ENCODE measurements at regions not wholly inside any gene's neighbourhood (a gene's known extent, or its start where the extent isn't known, plus 50 kb on each side); places are given as distances from the start of the nearest gene placed in this dataset.
A peak's percentile ranks its signal among the peaks of the same experiment; 100 is the strongest.
"Not testable (repeated sequence)": the region's sequence is repeated elsewhere in the genome, so short reads cannot be mapped to it uniquely, and the experiment has no call there.

DNA sequence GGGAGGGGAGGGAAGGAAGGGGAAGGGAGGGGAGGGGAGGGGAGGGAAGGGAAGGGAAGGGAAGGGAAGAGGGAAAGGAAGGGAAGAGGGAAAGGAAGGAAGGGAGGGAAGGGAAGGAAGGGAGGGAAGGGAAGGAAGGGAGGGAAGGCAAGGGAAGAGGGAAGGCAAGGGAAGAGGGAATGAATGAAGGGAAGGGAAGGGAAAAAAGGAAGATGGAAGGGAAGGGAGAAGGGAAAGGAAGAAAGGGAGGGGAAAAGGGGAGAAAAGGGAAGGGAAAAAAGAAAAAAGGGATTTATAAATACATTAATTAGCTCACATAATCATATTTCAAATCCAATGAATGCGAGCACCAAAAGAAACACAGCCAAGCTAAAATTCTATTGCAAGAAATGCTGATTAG, 202.9 kb upstream of the LRRTM4 start:
- no peak overlapping the region for H3K9ac ChIP-seq (ENCODE audit: insufficient read depth, low read depth, low read length)

GRCh38 chr2:77734662-77735340, 212.6 kb upstream of the LRRTM4 start:
- DNase-seq (ENCODE audit: low spot score); H3K4me1 ChIP-seq (ENCODE audit: insufficient read depth, low read length); intact Hi-C loops (cut with micrococcal nuclease; ENCODE audit: unreplicated experiment); H2AFZ ChIP-seq (ENCODE audit: low read length); FAIRE-seq; H3K4me3 ChIP-seq (replicated peaks in 1 of 3; ENCODE audit: insufficient read depth in 1 of 3, low read depth in 2 of 3, low read length in 3 of 3); H3K27ac ChIP-seq (ENCODE audit: extremely low read length, insufficient read depth, low read length); POLR2A ChIA-PET; in situ Hi-C loops (cut with HindIII; ENCODE audit: extremely low pct_ligation_motif_present, low pct_unique_long_range_greater_than_20kb); CTCF ChIA-PET (ENCODE audit: low intra/inter-chr PET ratio, low total read pairs); BruUV-seq (replicated peaks); H3K79me2 ChIP-seq (ENCODE audit: insufficient read depth, low read length); H3K27me3 ChIP-seq (ENCODE audit: control insufficient read depth in 1 of 2, insufficient read depth in 2 of 2, low read length in 2 of 2); H3K9me3 ChIP-seq (ENCODE audit: low read length); H4K20me1 ChIP-seq (ENCODE audit: insufficient read depth, low read length); H3K36me3 ChIP-seq (replicated peaks in 1 of 2; ENCODE audit: control insufficient read depth in 1 of 2, insufficient read depth in 2 of 2, low read length in 2 of 2); ATAC-seq; H3K4me2 ChIP-seq (ENCODE audit: low read depth, low read length); H3K9ac ChIP-seq (ENCODE audit: insufficient read depth, low read depth, low read length): not testable (repeated sequence)
- 91% methylated on average over 30 of the region's 39 CpGs for WGBS (ENCODE audit: low lambda C conversion rate)

More for the DNA sequence above, 202.9 kb upstream of the LRRTM4 start:
- WGBS (ENCODE audit: low lambda C conversion rate), result 13% methylated on average over 1 of the region's 1 CpG
- no peak overlapping the region for H3K4me2 ChIP-seq (ENCODE audit: low read depth, low read length)
- H3K4me1 ChIP-seq (ENCODE audit: insufficient read depth, low read length), result peaks cover 14% of the 10 kb centered on the region
- H3K27me3 ChIP-seq (ENCODE audit: control insufficient read depth in 1 of 2, insufficient read depth in 2 of 2, low read length in 2 of 2), result no peaks in the 10 kb centered on the region
- no peaks in the 10 kb centered on the region for H4K20me1 ChIP-seq (ENCODE audit: insufficient read depth, low read length)
- no peak for FAIRE-seq
- no peak overlapping the region for H2AFZ ChIP-seq (ENCODE audit: low read length)
- no TSS peak for BruUV-seq (replicated peaks)
- DNase-seq (ENCODE audit: low spot score), result no peak
- in situ Hi-C loops (cut with HindIII; ENCODE audit: extremely low pct_ligation_motif_present, low pct_unique_long_range_greater_than_20kb) (no loop called here), intact Hi-C loops (cut with micrococcal nuclease; ENCODE audit: unreplicated experiment) (no loop called here)
- H3K79me2 ChIP-seq (ENCODE audit: insufficient read depth, low read length), result no peaks in the 10 kb centered on the region
- CTCF ChIA-PET (ENCODE audit: low intra/inter-chr PET ratio, low total read pairs), result no interaction called here
- H3K36me3 ChIP-seq (replicated peaks in 1 of 2; ENCODE audit: control insufficient read depth in 1 of 2, insufficient read depth in 2 of 2, low read length in 2 of 2), result no peaks in the 10 kb centered on the region
- no peaks in the 10 kb centered on the region for H3K9me3 ChIP-seq (ENCODE audit: low read length)
- TF ChIP-seq RBM39 (IDR thresholded peaks at IDR 0.05; ENCODE audit: low read depth, low read length, poor library complexity, severe bottlenecking), result no peak
- no peak for TF ChIP-seq HMG20A (CRISPR knock-in tag; IDR thresholded peaks at IDR 0.05; ENCODE audit: borderline replicate concordance)
- TF ChIP-seq ZSCAN25 (CRISPR knock-in tag; IDR thresholded peaks at IDR 0.05), result no peak
- TF ChIP-seq GMEB1 (CRISPR knock-in tag; IDR thresholded peaks at IDR 0.05; ENCODE audit: borderline replicate concordance), result no peak
- peak; percentile 98 for TF ChIP-seq HNRNPK (IDR thresholded peaks at IDR 0.05; ENCODE audit: low read depth, low read length, poor library complexity, severe bottlenecking)
- TF ChIP-seq PCBP2 (optimal IDR thresholded peaks at IDR 0.05; ENCODE audit: low read depth, low read length, poor library complexity, severe bottlenecking), result peak; percentile 95
- TF ChIP-seq PCBP1 (IDR thresholded peaks at IDR 0.05; ENCODE audit: borderline replicate concordance, low read depth, low read length), result peak; percentile 93
- TF ChIP-seq, protein P1, sequence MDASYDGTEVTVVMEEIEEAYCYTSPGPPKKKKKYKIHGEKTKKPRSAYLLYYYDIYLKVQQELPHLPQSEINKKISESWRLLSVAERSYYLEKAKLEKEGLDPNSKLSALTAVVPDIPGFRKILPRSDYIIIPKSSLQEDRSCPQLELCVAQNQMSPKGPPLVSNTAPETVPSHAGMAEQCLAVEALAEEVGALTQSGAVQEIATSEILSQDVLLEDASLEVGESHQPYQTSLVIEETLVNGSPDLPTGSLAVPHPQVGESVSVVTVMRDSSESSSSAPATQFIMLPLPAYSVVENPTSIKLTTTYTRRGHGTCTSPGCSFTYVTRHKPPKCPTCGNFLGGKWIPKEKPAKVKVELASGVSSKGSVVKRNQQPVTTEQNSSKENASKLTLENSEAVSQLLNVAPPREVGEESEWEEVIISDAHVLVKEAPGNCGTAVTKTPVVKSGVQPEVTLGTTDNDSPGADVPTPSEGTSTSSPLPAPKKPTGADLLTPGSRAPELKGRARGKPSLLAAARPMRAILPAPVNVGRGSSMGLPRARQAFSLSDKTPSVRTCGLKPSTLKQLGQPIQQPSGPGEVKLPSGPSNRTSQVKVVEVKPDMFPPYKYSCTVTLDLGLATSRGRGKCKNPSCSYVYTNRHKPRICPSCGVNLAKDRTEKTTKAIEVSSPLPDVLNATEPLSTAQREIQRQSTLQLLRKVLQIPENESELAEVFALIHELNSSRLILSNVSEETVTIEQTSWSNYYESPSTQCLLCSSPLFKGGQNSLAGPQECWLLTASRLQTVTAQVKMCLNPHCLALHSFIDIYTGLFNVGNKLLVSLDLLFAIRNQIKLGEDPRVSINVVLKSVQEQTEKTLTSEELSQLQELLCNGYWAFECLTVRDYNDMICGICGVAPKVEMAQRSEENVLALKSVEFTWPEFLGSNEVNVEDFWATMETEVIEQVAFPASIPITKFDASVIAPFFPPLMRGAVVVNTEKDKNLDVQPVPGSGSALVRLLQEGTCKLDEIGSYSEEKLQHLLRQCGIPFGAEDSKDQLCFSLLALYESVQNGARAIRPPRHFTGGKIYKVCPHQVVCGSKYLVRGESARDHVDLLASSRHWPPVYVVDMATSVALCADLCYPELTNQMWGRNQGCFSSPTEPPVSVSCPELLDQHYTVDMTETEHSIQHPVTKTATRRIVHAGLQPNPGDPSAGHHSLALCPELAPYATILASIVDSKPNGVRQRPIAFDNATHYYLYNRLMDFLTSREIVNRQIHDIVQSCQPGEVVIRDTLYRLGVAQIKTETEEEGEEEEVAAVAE (CRISPR knock-in tag; IDR thresholded peaks at IDR 0.05; ENCODE audit: borderline replicate concordance), result no peak
- H3K4me3 ChIP-seq (replicated peaks in 1 of 3; ENCODE audit: insufficient read depth in 1 of 3, low read depth in 2 of 3, low read length in 3 of 3), result no peak overlapping the region
- no peak for ATAC-seq
- POLR2A ChIA-PET, result no interaction called here
- no peak overlapping the region for H3K27ac ChIP-seq (ENCODE audit: extremely low read length, insufficient read depth, low read length)

Data from HepG2 (cell line).